Adrenal gland (tissue), 5 donors: ENCODE measurements at regions not wholly inside any gene's neighbourhood (a gene's known extent, or its start where the extent isn't known, plus 50 kb on each side); places are given as distances from the start of the nearest gene placed in this dataset.

Experiments used
- CTCF ChIP-seq, 6 experiments: fragments of 450-650 bp in 4 of 6; fragments of 200-600 bp in 2 of 6; sonication (generic) in 1 of 6; IDR thresholded peaks; 1 replicate in 5 of 6; 2 replicates in 1 of 6; pipeline versions ENCODE4 v1.5.1 to v1.8.0; 2016 to 2021; ENCODE audit warnings: antibody characterized with exemption in 6 of 6, mild to moderate bottlenecking in 2 of 6, moderate library complexity in 1 of 6
- POLR2A ChIP-seq, 2 donors: fragments of 450-650 bp; IDR thresholded peaks; one replicate each; pipeline ENCODE4 v1.6.1; 2017; ENCODE audit warnings: antibody characterized with exemption in 2 of 2, mild to moderate bottlenecking in 2 of 2, moderate library complexity in 1 of 2
- donor health status: DM: no; HTN: no; CAD: no.

- no peak for TF ChIP-seq CTCF (IDR thresholded peaks at IDR 0.05)
- no peak for TF ChIP-seq POLR2A (IDR thresholded peaks at IDR 0.05)
These were observed 60.4 kb downstream of the KCNRG start for GRCh38 chr13:50075619-50076097.
